ENCODE measurements at regions not wholly inside any gene's neighbourhood (a gene's known extent, or its start where the extent isn't known, plus 50 kb on each side); places are given as distances from the start of the nearest gene placed in this dataset.

DNA sequence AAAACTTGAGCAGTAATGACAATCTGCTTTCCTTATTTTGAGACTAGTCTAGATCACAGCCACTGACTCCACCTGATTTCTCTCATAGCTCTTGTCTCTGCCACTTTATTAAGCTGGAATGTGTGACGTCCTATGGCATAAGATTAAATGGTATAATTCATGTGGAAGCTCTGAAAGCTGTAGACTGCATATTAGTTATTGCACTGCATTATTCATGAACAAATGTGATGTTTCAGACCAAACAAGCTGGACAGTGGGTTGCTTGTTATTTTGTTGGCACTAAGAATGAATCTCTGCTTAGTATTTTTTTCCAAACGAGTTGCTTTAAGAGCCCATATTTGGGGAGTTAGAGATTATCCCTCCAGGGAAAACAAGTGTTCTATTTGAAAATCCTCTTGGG is 1218.5 kb downstream of the SUCLG1 start:
- Histone ChIP-seq H2AFZ (ENCODE audit: low read length) (no peak overlapping the region), H4K20me1 (ENCODE audit: insufficient read depth, low read length) (no peaks in the 10 kb centered on the region), H3K9me3 (ENCODE audit: low read length) (no peaks in the 10 kb centered on the region), H3K79me2 (ENCODE audit: insufficient read depth, low read length) (no peaks in the 10 kb centered on the region), H3K4me2 (ENCODE audit: low read length) (no peak overlapping the region), H3F3A (ENCODE audit: insufficient read depth, low read length) (no peaks in the 10 kb centered on the region), H3K9me2 (ENCODE audit: low read depth, low read length) (no peaks in the 10 kb centered on the region), H3K36me3 (ENCODE audit: insufficient read depth, low read length) (no peaks in the 10 kb centered on the region), H3K4me1 (ENCODE audit: insufficient read depth, low read length, severe bottlenecking) (no peaks in the 10 kb centered on the region), H3K27ac (ENCODE audit: low read depth, low read length, poor library complexity, severe bottlenecking) (no peak overlapping the region), H3K4me3 (ENCODE audit: low read depth, low read length, poor library complexity, severe bottlenecking) (no peak overlapping the region), H3K9ac (ENCODE audit: low read length) (no peak overlapping the region), H3K27me3 (ENCODE audit: insufficient read depth, low read length) (no peaks in the 10 kb centered on the region)
- TF ChIP-seq, protein P1, sequence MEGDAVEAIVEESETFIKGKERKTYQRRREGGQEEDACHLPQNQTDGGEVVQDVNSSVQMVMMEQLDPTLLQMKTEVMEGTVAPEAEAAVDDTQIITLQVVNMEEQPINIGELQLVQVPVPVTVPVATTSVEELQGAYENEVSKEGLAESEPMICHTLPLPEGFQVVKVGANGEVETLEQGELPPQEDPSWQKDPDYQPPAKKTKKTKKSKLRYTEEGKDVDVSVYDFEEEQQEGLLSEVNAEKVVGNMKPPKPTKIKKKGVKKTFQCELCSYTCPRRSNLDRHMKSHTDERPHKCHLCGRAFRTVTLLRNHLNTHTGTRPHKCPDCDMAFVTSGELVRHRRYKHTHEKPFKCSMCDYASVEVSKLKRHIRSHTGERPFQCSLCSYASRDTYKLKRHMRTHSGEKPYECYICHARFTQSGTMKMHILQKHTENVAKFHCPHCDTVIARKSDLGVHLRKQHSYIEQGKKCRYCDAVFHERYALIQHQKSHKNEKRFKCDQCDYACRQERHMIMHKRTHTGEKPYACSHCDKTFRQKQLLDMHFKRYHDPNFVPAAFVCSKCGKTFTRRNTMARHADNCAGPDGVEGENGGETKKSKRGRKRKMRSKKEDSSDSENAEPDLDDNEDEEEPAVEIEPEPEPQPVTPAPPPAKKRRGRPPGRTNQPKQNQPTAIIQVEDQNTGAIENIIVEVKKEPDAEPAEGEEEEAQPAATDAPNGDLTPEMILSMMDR (IDR thresholded peaks at IDR 0.05; ENCODE audit: low read length), result no peak
- no peak for TF ChIP-seq EZH2 (IDR thresholded peaks at IDR 0.05; ENCODE audit: borderline replicate concordance, low read length)

DNA sequence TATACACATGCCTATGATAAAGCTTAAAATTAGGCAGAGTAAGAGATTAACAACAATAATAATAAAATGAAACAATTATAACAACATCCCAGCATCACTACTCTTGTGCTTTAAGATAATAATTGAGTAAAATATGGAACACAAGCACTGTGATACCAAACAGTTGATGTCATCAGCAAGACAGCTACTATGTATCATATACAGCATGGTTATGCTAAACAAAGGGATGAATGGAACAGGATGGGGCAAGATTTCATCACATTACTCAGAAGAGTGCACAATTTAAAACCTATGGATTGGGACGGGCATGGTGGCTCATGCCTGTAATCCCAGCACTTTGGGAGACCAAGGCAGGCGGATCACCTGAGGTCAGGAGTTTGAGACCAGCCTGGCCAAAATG is 1221.0 kb downstream of the SUCLG1 start:
- H3K4me3 ChIP-seq (ENCODE audit: low read depth, low read length, poor library complexity, severe bottlenecking), result no peak overlapping the region
- no peak overlapping the region for H3K9ac ChIP-seq (ENCODE audit: low read length)
- no peak overlapping the region for H3K27ac ChIP-seq (ENCODE audit: low read depth, low read length, poor library complexity, severe bottlenecking)
- no peaks in the 10 kb centered on the region for H3K27me3 ChIP-seq (ENCODE audit: insufficient read depth, low read length)
- no peaks in the 10 kb centered on the region for H3K9me2 ChIP-seq (ENCODE audit: low read depth, low read length)
- H3F3A ChIP-seq (ENCODE audit: insufficient read depth, low read length), result no peaks in the 10 kb centered on the region
- TF ChIP-seq, protein P1 (IDR thresholded peaks at IDR 0.05; ENCODE audit: low read length), result no peak
- H4K20me1 ChIP-seq (ENCODE audit: insufficient read depth, low read length), result no peaks in the 10 kb centered on the region
- H3K4me2 ChIP-seq (ENCODE audit: low read length), result no peak overlapping the region
- no peaks in the 10 kb centered on the region for H3K9me3 ChIP-seq (ENCODE audit: low read length)
- no peaks in the 10 kb centered on the region for H3K79me2 ChIP-seq (ENCODE audit: insufficient read depth, low read length)
- H3K4me1 ChIP-seq (ENCODE audit: insufficient read depth, low read length, severe bottlenecking), result no peaks in the 10 kb centered on the region
- H2AFZ ChIP-seq (ENCODE audit: low read length), result no peak overlapping the region
- no peaks in the 10 kb centered on the region for H3K36me3 ChIP-seq (ENCODE audit: insufficient read depth, low read length)

DNA sequence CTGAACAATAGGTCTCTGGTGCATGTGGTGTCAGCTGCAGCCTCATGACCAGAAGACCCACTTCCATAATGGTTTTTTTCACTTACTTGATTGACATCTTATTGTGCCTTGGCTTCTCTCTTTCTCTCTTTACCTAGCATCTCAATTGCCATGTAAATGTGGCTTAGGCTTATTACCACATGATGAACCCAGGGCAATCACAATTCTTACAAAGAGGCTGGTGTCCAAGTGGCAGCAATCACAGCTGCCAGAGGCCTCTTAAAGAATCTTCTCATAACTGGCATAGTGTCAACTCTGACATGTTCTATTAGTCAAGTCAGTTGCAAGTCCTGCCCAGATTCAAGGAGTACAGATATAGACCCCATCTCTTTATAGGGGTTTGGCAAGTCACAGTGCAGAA is 1224.8 kb downstream of the SUCLG1 start:
- Histone ChIP-seq H3K27ac (ENCODE audit: low read depth, low read length, poor library complexity, severe bottlenecking) (no peak overlapping the region), H4K20me1 (ENCODE audit: insufficient read depth, low read length) (no peaks in the 10 kb centered on the region), H3K4me1 (ENCODE audit: insufficient read depth, low read length, severe bottlenecking) (no peaks in the 10 kb centered on the region), H3F3A (ENCODE audit: insufficient read depth, low read length) (no peaks in the 10 kb centered on the region), H3K9me3 (ENCODE audit: low read length) (no peaks in the 10 kb centered on the region), H3K4me3 (ENCODE audit: low read depth, low read length, poor library complexity, severe bottlenecking) (no peak overlapping the region), H2AFZ (ENCODE audit: low read length) (no peak overlapping the region), H3K27me3 (ENCODE audit: insufficient read depth, low read length) (no peaks in the 10 kb centered on the region), H3K9ac (ENCODE audit: low read length) (no peak overlapping the region), H3K36me3 (ENCODE audit: insufficient read depth, low read length) (no peaks in the 10 kb centered on the region), H3K79me2 (ENCODE audit: insufficient read depth, low read length) (no peaks in the 10 kb centered on the region), H3K9me2 (ENCODE audit: low read depth, low read length) (no peaks in the 10 kb centered on the region), H3K4me2 (ENCODE audit: low read length) (no peak overlapping the region)
- TF ChIP-seq EZH2 (IDR thresholded peaks at IDR 0.05; ENCODE audit: borderline replicate concordance, low read length), result no peak
- TF ChIP-seq, protein P1 (IDR thresholded peaks at IDR 0.05; ENCODE audit: low read length), result no peak
